Right atrium auricular region (tissue), 2 donors: ENCODE measurements at regions not wholly inside any gene's neighbourhood (a gene's known extent, or its start where the extent isn't known, plus 50 kb on each side); places are given as distances from the start of the nearest gene placed in this dataset.
A peak's percentile ranks its signal among the peaks of the same experiment; 100 is the strongest.
"Not testable (repeated sequence)": the region's sequence is repeated elsewhere in the genome, so short reads cannot be mapped to it uniquely, and the experiment has no call there.

Source experiments
- DNase-seq: peaks from one replicate; pipeline ENCODE4 v3.0.0-alpha.2; 2019; ENCODE audit warnings: low spot score
- H3K27ac ChIP-seq, 2 donors: fragments of 200-600 bp; sonication (generic); 1 replicate in 1 of 2; 2 replicates in 1 of 2; pipeline ENCODE4 v1.5.1; 2016 to 2019
- H3K27me3 ChIP-seq, 2 donors: fragments of 200-600 bp; sonication (generic); one replicate each; pipeline versions ENCODE4 v1.5.1 to v1.6.0; 2017 to 2019
- H3K36me3 ChIP-seq: fragments of 200-600 bp; sonication (generic); one replicate; pipeline ENCODE4 v1.5.1; 2016
- H3K4me1 ChIP-seq, 2 donors: fragments of 200-600 bp; sonication (generic); one replicate each; pipeline versions ENCODE4 v1.5.1 to v1.6.0; 2017 to 2019
- H3K4me3 ChIP-seq, 2 donors: fragments of 200-600 bp; sonication (generic); 1 replicate in 1 of 2; 2 replicates in 1 of 2; pipeline ENCODE4 v1.5.1; 2017 to 2019; ENCODE audit warnings: mild to moderate bottlenecking in 1 of 2, moderate library complexity in 1 of 2
- H3K9me3 ChIP-seq, 2 donors: fragments of 200-600 bp; sonication (generic); one replicate each; pipeline ENCODE4 v1.5.1; 2019
- CTCF ChIP-seq, 2 donors: fragments of 200-600 bp; sonication (generic); IDR thresholded peaks; one replicate each; pipeline ENCODE4 v1.5.1; 2019; ENCODE audit warnings: antibody characterized with exemption in 2 of 2

GRCh38 chr6:12490904-12491571, 200.9 kb downstream of the EDN1 start:
- Histone ChIP-seq H3K9me3 (no peaks in the 10 kb centered on the region), H3K27ac (peak overlapping the region in 1 of 2 donors; percentile 32), H3K36me3 (no peaks in the 10 kb centered on the region), H3K4me1 (peaks cover 0 to 9% of the 10 kb centered on the region in 2 donors), H3K27me3 (no peaks in the 10 kb centered on the region), H3K4me3 (no peak overlapping the region)
- TF ChIP-seq CTCF (IDR thresholded peaks at IDR 0.05), result no peak
- no peak for DNase-seq

- DNase-seq, H3K4me1 ChIP-seq, H3K27ac ChIP-seq, H3K27me3 ChIP-seq, H3K9me3 ChIP-seq, H3K4me3 ChIP-seq, H3K36me3 ChIP-seq: not testable (repeated sequence)
These were observed 202.8 kb downstream of the EDN1 start for GRCh38 chr6:12492929-12493328.

- H3K4me1 ChIP-seq, result peaks cover 0 to 9% of the 10 kb centered on the region in 2 donors
These were observed 203.3 kb downstream of the EDN1 start for GRCh38 chr6:12493446-12493845.

GRCh38 chr6:12494161-12494560, 204.0 kb downstream of the EDN1 start:
- DNase-seq, result no peak
- Histone ChIP-seq H3K27me3 (no peaks in the 10 kb centered on the region), H3K36me3 (no peaks in the 10 kb centered on the region), H3K4me3 (no peak overlapping the region), H3K27ac (no peak overlapping the region), H3K9me3 (peaks cover 0 to 2% of the 10 kb centered on the region in 2 donors), H3K4me1 (peaks cover 0 to 9% of the 10 kb centered on the region in 2 donors)
- no peak for TF ChIP-seq CTCF (IDR thresholded peaks at IDR 0.05)

More at GRCh38 chr6:12493446-12493845, 203.3 kb downstream of the EDN1 start:
- H3K36me3 ChIP-seq, result no peaks in the 10 kb centered on the region
- no peak overlapping the region for H3K27ac ChIP-seq
- no peaks in the 10 kb centered on the region for H3K27me3 ChIP-seq
- no peaks in the 10 kb centered on the region for H3K9me3 ChIP-seq
- TF ChIP-seq CTCF (IDR thresholded peaks at IDR 0.05), result no peak
- DNase-seq, result no peak
- no peak overlapping the region for H3K4me3 ChIP-seq

GRCh38 chr6:12501990-12502389, 211.8 kb downstream of the EDN1 start:
- H3K27ac ChIP-seq, result no peak overlapping the region
- H3K36me3 ChIP-seq, result no peaks in the 10 kb centered on the region
- H3K9me3 ChIP-seq, result peaks cover 0 to 5% of the 10 kb centered on the region in 2 donors
- DNase-seq, result no peak
- no peak overlapping the region for H3K4me3 ChIP-seq
- no peak for TF ChIP-seq CTCF (IDR thresholded peaks at IDR 0.05)
- no peaks in the 10 kb centered on the region for H3K27me3 ChIP-seq
- no peaks in the 10 kb centered on the region for H3K4me1 ChIP-seq

GRCh38 chr6:12504325-12504966, 212.1 kb upstream of the PHACTR1 start:
- no peak for DNase-seq

More at GRCh38 chr6:12504325-12504966, 212.1 kb upstream of the PHACTR1 start:
- no peak overlapping the region for H3K4me3 ChIP-seq
- peaks cover 0 to under 1% of the 10 kb centered on the region in 2 donors for H3K9me3 ChIP-seq
- H3K27me3 ChIP-seq, result no peaks in the 10 kb centered on the region
- H3K4me1 ChIP-seq, result no peaks in the 10 kb centered on the region
- no peaks in the 10 kb centered on the region for H3K36me3 ChIP-seq
- H3K27ac ChIP-seq, result no peak overlapping the region
- TF ChIP-seq CTCF (IDR thresholded peaks at IDR 0.05), result peak in 1 of 2 donors; percentile 34
